ENCODE measurements at regions not wholly inside any gene's neighbourhood (a gene's known extent, or its start where the extent isn't known, plus 50 kb on each side); places are given as distances from the start of the nearest gene placed in this dataset.

GRCh38 chr10:58930500-58930899 is 245.9 kb upstream of the PHYHIPL start:
- H3K4me3 ChIP-seq (ENCODE audit: low read length): no peak overlapping the region
- no peaks in the 10 kb centered on the region for H3K36me3 ChIP-seq (ENCODE audit: insufficient read depth, low read length)
- no peak overlapping the region for H3K9ac ChIP-seq (ENCODE audit: low read length)
- H3K79me2 ChIP-seq (replicated peaks; ENCODE audit: insufficient read depth, low read length): no peaks in the 10 kb centered on the region
- no peaks in the 10 kb centered on the region for H3K9me3 ChIP-seq (ENCODE audit: low read length)
- H3F3A ChIP-seq (ENCODE audit: insufficient read depth, low read length, poor library complexity, severe bottlenecking): no peaks in the 10 kb centered on the region
- H2AFZ ChIP-seq (ENCODE audit: low read depth, low read length): no peak overlapping the region
- H3K9me2 ChIP-seq (ENCODE audit: insufficient read depth, low read length): no peaks in the 10 kb centered on the region
- no peak overlapping the region for H3K4me2 ChIP-seq (ENCODE audit: low read length)
- H4K20me1 ChIP-seq (ENCODE audit: insufficient read depth): no peaks in the 10 kb centered on the region
- no peak overlapping the region for H3K27ac ChIP-seq (ENCODE audit: low read length)
- no peaks in the 10 kb centered on the region for H3K27me3 ChIP-seq (ENCODE audit: insufficient read depth, low read depth, low read length)
- TF ChIP-seq EZH2 (IDR thresholded peaks at IDR 0.05; ENCODE audit: borderline replicate concordance, insufficient read depth, low read length, poor library complexity, severe bottlenecking): no peak
- no peak for TF ChIP-seq MXI1 (conservative IDR thresholded peaks at IDR 0.05; ENCODE audit: poor library complexity, severe bottlenecking)
- no peak for TF ChIP-seq SMC3 (conservative IDR thresholded peaks at IDR 0.05; ENCODE audit: poor library complexity)
- TF ChIP-seq EP300 (conservative IDR thresholded peaks at IDR 0.05; ENCODE audit: poor library complexity, severe bottlenecking): no peak
- TF ChIP-seq POLR2AphosphoS5 (IDR thresholded peaks at IDR 0.05): no peak
- TF ChIP-seq TAF1 (IDR thresholded peaks at IDR 0.05; ENCODE audit: low read depth): no peak
- no peak for TF ChIP-seq RAD21 (conservative IDR thresholded peaks at IDR 0.05)
- TF ChIP-seq CTCF (IDR thresholded peaks at IDR 0.05; ENCODE audit: poor library complexity, severe bottlenecking): no peak
- TF ChIP-seq REST (IDR thresholded peaks at IDR 0.05; ENCODE audit: borderline replicate concordance): no peak

GRCh38 chr10:58932126-58932525 is 244.3 kb upstream of the PHYHIPL start:
- no peaks in the 10 kb centered on the region for H4K20me1 ChIP-seq (ENCODE audit: insufficient read depth)
- H3K27me3 ChIP-seq (ENCODE audit: insufficient read depth, low read depth, low read length): no peaks in the 10 kb centered on the region
- H2AFZ ChIP-seq (ENCODE audit: low read depth, low read length): no peak overlapping the region
- no peak overlapping the region for H3K4me3 ChIP-seq (ENCODE audit: low read length)
- H3K9me3 ChIP-seq (ENCODE audit: low read length): no peaks in the 10 kb centered on the region
- no peak overlapping the region for H3K4me2 ChIP-seq (ENCODE audit: low read length)
- no peak overlapping the region for H3K9ac ChIP-seq (ENCODE audit: low read length)
- H3K27ac ChIP-seq (ENCODE audit: low read length): no peak overlapping the region
- no peaks in the 10 kb centered on the region for H3K36me3 ChIP-seq (ENCODE audit: insufficient read depth, low read length)
- TF ChIP-seq EZH2 (IDR thresholded peaks at IDR 0.05; ENCODE audit: borderline replicate concordance, insufficient read depth, low read length, poor library complexity, severe bottlenecking) (no peak), SMC3 (conservative IDR thresholded peaks at IDR 0.05; ENCODE audit: poor library complexity) (no peak), TAF1 (IDR thresholded peaks at IDR 0.05; ENCODE audit: low read depth) (no peak), POLR2AphosphoS5 (IDR thresholded peaks at IDR 0.05) (no peak), MXI1 (conservative IDR thresholded peaks at IDR 0.05; ENCODE audit: poor library complexity, severe bottlenecking) (no peak), RAD21 (conservative IDR thresholded peaks at IDR 0.05) (no peak), EP300 (conservative IDR thresholded peaks at IDR 0.05; ENCODE audit: poor library complexity, severe bottlenecking) (no peak), REST (IDR thresholded peaks at IDR 0.05; ENCODE audit: borderline replicate concordance) (no peak), CTCF (IDR thresholded peaks at IDR 0.05; ENCODE audit: poor library complexity, severe bottlenecking) (no peak)
- no peaks in the 10 kb centered on the region for H3K79me2 ChIP-seq (replicated peaks; ENCODE audit: insufficient read depth, low read length)
- H3F3A ChIP-seq (ENCODE audit: insufficient read depth, low read length, poor library complexity, severe bottlenecking): no peaks in the 10 kb centered on the region
- no peaks in the 10 kb centered on the region for H3K9me2 ChIP-seq (ENCODE audit: insufficient read depth, low read length)
